Colonic mucosa (tissue), 4 donors: ENCODE measurements at regions not wholly inside any gene's neighbourhood (a gene's known extent, or its start where the extent isn't known, plus 50 kb on each side); places are given as distances from the start of the nearest gene placed in this dataset.

Experiments used
- DNase-seq: peaks from one replicate; pipeline ENCODE4 v3.0.0-alpha.2; 2020
- H3K27ac ChIP-seq: fragments of 200-600 bp; one replicate; pipeline ENCODE4 v1.8.0; 2021
- H3K27me3 ChIP-seq: fragments of 200-600 bp; one replicate; pipeline ENCODE4 v1.8.0; 2021
- H3K36me3 ChIP-seq: fragments of 200-600 bp; one replicate; pipeline ENCODE4 v1.8.0; 2021
- H3K4me1 ChIP-seq: fragments of 200-600 bp; one replicate; pipeline ENCODE4 v1.8.0; 2021; ENCODE audit warnings: mild to moderate bottlenecking
- H3K4me3 ChIP-seq: fragments of 200-600 bp; one replicate; pipeline ENCODE4 v1.8.0; 2021
- H3K9ac ChIP-seq, 2 donors: one replicate each; pipeline ENCODE4 v1.7.0; 2013; ENCODE audit warnings: control low read depth in 2 of 2, low read depth in 2 of 2, low read length in 2 of 2
- H3K9me3 ChIP-seq: fragments of 200-600 bp; one replicate; pipeline ENCODE4 v1.8.0; 2021
- CTCF ChIP-seq: fragments of 200-600 bp; IDR thresholded peaks from one replicate; pipeline ENCODE4 v1.8.0; 2022; ENCODE audit warnings: antibody characterized with exemption, mild to moderate bottlenecking
- intact Hi-C: fragments of 100-400 bp; cut with DNase I; formaldehyde crosslinking; loops from one replicate; pipeline ENCODE4 v1.14.1; 2022
- donor health status: healthy.
- donor health status: DM: no; HTN: no; CAD: no.
- donor health status: DM: no; HTN: no; CAD: no.

- no peak for TF ChIP-seq CTCF
- Histone ChIP-seq H3K4me1 (no peaks in the 10 kb centered on the region), H3K9me3 (no peaks in the 10 kb centered on the region), H3K9ac (no peak overlapping the region), H3K27me3 (no peaks in the 10 kb centered on the region), H3K4me3 (no peak overlapping the region), H3K36me3 (no peaks in the 10 kb centered on the region), H3K27ac (no peak overlapping the region)
- no peak for DNase-seq
- intact Hi-C loops: no loop called here
These were observed 266.7 kb upstream of the PHF14 start for GRCh38 chr7:10706875-10707493.

- no peak overlapping the region for H3K27ac ChIP-seq
- H3K36me3 ChIP-seq: no peaks in the 10 kb centered on the region
- H3K4me3 ChIP-seq: no peak overlapping the region
- DNase-seq: no peak
- no peaks in the 10 kb centered on the region for H3K27me3 ChIP-seq
- H3K9ac ChIP-seq: no peak overlapping the region
- TF ChIP-seq CTCF: no peak
- no peaks in the 10 kb centered on the region for H3K9me3 ChIP-seq
- intact Hi-C loops: no loop called here
- H3K4me1 ChIP-seq: no peaks in the 10 kb centered on the region
These were observed 266.2 kb upstream of the PHF14 start for GRCh38 chr7:10707519-10707918.

GRCh38 chr7:10708447-10708846 is 265.2 kb upstream of the PHF14 start:
- Histone ChIP-seq H3K27ac (no peak overlapping the region), H3K9ac (no peak overlapping the region), H3K27me3 (no peaks in the 10 kb centered on the region), H3K4me3 (no peak overlapping the region), H3K36me3 (no peaks in the 10 kb centered on the region), H3K4me1 (no peaks in the 10 kb centered on the region), H3K9me3 (no peaks in the 10 kb centered on the region)
- no peak for TF ChIP-seq CTCF
- intact Hi-C loops: no loop called here
- no peak for DNase-seq

GRCh38 chr7:10718768-10719167 is 254.9 kb upstream of the PHF14 start:
- Histone ChIP-seq H3K27me3 (no peaks in the 10 kb centered on the region), H3K4me1 (no peaks in the 10 kb centered on the region), H3K4me3 (no peak overlapping the region), H3K36me3 (no peaks in the 10 kb centered on the region), H3K9me3 (no peaks in the 10 kb centered on the region), H3K27ac (no peak overlapping the region), H3K9ac (no peak overlapping the region)
- DNase-seq: no peak
- no peak for TF ChIP-seq CTCF
- intact Hi-C loops: no loop called here

- no peak for DNase-seq
- no peak for TF ChIP-seq CTCF
- H3K4me1 ChIP-seq: no peaks in the 10 kb centered on the region
- intact Hi-C loops: no loop called here
- no peaks in the 10 kb centered on the region for H3K27me3 ChIP-seq
- no peak overlapping the region for H3K9ac ChIP-seq
- no peaks in the 10 kb centered on the region for H3K36me3 ChIP-seq
- H3K4me3 ChIP-seq: no peak overlapping the region
- H3K9me3 ChIP-seq: no peaks in the 10 kb centered on the region
- no peak overlapping the region for H3K27ac ChIP-seq
These were observed 253.6 kb upstream of the PHF14 start for GRCh38 chr7:10720042-10720441.
